Erythroblast (primary cell): ENCODE measurements at regions not wholly inside any gene's neighbourhood (a gene's known extent, or its start where the extent isn't known, plus 50 kb on each side); places are given as distances from the start of the nearest gene placed in this dataset.

Experiments used
- GATA1 ChIP-seq: IDR thresholded peaks from 2 replicates; pipeline ENCODE4 v1.6.1; 2011; ENCODE audit warnings: low read depth, mild to moderate bottlenecking, control low read depth, low read length, moderate library complexity
- POLR2A ChIP-seq: IDR thresholded peaks from 2 replicates; pipeline ENCODE4 v1.6.1; 2011; ENCODE audit warnings: mild to moderate bottlenecking, low read length

DNA sequence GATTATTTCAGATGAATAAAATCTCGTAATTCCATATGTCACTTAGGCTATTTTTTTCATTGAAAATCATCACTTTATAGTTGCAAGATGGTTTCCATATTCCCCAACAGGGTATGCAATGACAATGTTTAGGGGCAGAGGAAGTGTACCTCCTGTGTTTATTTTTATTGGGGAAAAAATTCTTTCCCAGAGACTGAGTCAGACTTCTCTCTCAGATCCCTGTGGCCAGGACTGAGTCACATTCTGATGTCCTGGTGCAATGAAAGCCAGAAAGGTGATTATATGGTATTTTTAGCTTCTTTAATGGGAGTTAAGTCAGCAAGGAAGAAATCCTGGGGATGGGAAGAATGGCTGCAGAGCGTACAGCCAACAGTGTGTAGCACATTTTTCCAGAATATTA is 196.9 kb upstream of the ALG10 start:
- TF ChIP-seq POLR2A (no peak), GATA1 (no peak)
